Stimulated activated CD4-positive, alpha-beta T cell treated with anti-CD3 and anti-CD28 coated beads, Interleukin-1b, Interleukin-23, amount 100 ng/mL, for 48 hours (primary cell): ENCODE measurements at regions not wholly inside any gene's neighbourhood (a gene's known extent, or its start where the extent isn't known, plus 50 kb on each side); places are given as distances from the start of the nearest gene placed in this dataset.
"Not testable (repeated sequence)": the region's sequence is repeated elsewhere in the genome, so short reads cannot be mapped to it uniquely, and the experiment has no call there.

Source experiments
- DNase-seq: peaks from one replicate; pipeline ENCODE4 v3.0.0-alpha.2; 2020

DNA sequence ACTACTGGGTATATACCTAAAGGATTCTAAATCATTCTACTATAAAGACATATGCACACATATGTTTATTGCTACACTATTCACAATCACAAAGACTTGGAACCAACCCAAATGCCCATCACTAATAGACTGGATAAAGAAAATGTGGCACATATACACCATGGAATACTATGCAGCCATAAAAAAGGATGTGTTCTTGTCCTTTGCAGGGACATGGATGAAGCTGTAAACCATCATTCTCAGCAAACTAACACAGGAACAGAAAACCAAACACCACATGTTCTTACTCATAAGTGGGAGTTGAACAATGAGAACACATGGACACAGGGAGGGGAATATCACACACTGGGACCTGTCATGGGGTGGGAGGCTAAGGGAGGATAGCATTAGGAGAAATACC, 249.0 kb downstream of the SLCO4C1 start:
- DNase-seq = not testable (repeated sequence)

DNA sequence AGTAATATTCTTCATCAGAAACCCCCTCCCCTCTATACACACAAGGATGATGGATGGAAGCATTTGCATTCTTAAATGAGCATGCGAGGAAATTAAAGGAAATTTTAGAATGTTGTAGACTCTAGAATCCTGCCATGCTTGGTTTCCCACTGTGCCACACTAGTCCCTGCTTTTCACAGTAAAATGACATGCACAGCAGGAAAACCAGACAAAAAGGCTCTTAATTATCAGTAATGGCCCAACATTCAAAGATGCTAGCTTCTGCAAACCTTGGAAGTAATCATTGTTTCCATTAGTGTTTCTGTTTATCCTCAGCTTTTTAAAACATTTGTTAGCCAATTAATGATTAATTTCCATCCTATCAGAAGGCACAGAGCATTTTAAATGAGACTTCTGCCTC, 255.8 kb downstream of the SLCO4C1 start:
- no peak for DNase-seq

DNA sequence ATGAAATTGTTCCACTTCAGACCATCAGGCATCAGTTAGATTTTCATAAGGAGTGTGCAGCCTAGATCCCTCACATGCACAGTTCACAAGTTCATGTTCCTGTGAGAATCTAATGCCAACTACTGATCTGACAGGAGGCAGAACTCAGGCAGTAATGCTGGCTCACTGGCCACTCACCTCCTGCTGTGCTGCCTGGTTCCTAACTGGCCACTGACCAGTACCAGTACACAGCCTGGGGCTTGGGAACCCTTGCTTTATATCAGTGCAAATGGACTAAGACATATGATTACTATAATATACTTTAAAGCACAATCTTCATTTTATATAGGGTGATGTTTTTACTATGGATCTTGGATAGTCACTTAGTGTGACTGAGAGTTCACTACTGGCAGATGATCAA, 259.2 kb downstream of the SLCO4C1 start:
- DNase-seq = no peak

DNA sequence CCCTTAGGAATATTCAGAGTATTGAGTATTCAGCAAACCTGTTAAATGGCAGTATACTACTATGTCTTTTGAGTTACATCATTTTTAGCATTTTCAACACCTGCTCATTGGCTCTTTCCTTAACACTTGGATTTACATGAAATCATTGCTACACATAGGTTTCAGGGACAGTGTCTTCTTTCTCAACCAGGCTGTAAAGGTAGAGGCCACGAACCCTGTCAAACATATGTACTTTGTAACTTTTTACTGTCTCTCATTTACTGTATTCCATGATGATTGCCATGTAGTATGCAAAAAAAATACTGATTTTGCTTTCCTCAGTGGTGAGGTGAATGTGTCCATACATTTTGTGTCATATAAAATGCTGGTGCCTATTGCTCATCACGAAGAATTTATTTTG, 264.4 kb downstream of the SLCO4C1 start:
- DNase-seq = no peak

DNA sequence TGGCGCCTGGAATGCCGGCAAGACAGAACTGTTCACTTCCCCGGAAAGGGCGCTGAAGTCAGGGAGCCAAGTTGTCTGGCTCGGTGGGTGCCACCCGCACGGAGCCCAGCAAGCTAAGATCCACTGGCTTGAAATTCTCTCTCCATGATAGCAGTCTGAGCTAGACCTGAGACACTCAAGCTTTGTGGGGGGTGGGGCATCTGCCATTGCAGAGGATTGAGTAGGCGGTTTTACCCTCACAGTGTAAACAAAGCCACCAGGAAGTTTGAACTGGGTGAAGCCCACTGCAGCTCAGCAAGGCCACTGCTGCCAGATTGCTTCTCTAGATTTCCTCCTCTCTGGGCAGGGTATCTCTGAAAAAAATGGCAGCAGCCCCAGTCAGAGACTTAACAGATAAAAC, 277.4 kb downstream of the SLCO4C1 start:
- DNase-seq = no peak

DNA sequence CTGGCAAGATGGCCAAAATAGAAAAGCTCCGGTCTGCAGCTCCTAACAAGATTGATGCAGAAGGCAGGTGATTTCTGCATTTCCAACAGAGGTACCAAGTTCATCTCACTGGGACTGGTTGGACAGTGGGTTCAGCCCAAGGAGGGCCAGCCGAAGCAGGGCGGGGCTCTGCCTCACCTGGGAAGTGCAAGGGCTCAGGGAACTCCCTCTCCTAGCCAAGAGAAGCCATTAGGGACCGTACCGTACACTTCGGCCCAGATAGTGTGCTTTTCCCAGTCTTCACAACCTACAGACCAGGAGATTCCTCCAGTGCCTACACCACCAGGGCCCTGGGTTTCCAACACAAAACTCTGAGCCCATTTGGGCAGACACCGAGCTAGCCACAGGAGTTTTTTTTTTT, 277.8 kb downstream of the SLCO4C1 start:
- no peak for DNase-seq

DNA sequence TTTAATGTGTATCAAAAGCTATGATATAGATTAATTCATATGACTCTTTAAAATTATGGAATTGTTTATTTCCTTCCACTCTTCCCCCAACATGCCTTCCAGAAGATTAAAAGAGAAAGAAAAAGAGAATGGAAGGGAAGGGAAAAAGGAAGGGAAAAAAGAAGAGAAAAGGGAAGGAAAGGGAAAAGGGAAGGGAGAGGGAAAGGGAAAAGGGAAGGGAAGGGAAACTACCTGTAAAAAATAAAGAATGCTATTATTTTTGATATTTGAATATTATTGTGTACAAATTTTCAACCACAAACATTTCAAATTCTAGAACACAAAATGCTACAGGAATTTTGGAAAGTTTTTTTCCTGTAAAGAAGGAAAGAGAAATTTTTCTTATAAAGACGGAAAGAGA, 281.7 kb downstream of the SLCO4C1 start:
- DNase-seq = no peak

DNA sequence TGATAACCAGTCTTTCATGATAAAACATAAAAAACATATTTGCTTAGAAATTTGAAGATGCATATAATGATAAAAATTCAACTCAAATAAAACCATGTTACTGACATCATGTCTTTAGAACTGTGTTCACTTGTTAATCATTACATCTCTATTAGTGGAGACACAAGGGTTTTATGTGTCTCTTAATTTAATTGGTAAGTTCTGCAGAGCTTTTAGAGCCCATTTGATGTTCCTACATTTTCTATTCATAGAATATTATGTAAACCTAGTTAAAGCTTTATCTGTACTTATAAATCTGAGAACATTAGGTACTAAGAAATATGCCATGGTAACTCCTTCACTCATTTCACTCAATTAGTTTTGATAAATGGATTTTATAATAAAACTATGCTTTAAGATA, 285.4 kb downstream of the SLCO4C1 start:
- no peak for DNase-seq

DNA sequence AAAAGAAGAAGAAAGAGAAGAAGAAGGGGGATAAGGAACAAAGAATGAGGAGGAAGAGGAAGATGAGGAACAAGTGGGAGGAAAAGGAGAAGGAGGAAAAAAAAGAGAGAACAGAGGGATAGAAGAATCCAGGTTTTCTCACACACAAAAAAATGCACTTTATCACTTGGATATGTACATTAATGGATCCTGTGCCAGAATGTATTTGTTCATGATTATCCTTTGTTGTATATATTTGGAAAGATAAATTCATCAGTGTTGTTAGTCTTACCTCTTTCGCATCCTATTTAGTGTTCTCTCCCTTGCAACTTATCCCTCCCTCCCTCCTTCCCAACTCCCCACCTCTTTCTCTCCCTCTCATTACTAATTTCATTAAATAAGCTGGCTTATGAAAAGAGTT, 298.8 kb downstream of the SLCO4C1 start:
- DNase-seq = no peak

DNA sequence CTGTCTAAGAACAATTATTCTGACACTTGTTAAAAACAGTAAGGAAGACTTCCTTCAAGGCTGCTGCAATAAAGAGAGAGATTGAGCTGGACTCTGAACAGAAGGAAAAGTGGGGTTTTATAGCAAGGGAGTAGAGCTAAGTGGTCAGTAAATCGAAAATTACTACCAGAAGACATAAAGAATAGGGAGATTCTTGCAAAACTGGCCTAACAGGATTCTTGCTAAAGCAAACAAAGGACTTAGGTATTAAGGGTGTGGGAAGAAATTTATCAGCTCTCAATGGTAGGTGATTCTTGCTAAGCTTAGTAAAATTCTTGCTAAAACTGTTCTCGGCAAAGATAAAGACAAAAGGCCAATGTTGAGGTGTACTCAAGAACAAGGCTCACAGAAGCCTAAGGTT, 300.5 kb downstream of the SLCO4C1 start:
- DNase-seq = no peak

DNA sequence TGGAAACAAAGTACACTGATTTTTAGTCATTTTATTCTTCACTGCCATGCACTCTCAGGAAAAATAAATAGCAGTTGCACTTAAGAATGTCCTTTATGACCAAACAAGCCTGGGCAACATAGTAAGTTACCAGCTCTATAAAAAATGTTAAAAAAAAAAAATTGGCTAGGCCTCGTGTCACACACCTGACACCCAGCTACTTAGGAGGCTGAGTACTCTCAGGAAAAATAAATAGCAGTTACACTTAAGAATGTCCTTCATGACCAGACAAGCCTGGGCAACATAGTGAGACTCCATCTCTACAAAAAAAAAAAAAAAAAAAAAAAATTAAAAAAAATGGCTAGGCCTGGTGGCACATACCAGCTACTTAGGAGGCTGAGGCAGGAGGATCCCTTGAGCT, 304.6 kb downstream of the SLCO4C1 start:
- no peak for DNase-seq

DNA sequence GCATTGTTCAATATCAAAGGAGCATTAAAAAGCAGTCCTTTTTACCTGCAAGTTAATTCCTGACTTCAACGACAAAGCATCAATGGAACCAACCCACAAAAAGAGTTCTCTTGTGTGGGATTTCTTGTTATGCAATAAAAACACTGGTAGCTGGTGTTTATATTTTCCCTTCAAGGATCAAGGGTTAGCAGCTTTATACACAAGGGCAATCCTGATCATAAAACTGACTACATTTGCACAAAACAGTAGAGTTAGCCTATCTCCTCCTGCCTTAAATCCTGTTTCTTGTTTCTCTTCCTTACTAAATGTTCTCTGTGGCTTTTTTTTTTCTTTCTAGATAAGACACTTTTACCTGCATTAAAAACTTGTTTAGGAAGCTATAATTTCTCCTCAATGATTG, 306.4 kb downstream of the SLCO4C1 start:
- no peak for DNase-seq

DNA sequence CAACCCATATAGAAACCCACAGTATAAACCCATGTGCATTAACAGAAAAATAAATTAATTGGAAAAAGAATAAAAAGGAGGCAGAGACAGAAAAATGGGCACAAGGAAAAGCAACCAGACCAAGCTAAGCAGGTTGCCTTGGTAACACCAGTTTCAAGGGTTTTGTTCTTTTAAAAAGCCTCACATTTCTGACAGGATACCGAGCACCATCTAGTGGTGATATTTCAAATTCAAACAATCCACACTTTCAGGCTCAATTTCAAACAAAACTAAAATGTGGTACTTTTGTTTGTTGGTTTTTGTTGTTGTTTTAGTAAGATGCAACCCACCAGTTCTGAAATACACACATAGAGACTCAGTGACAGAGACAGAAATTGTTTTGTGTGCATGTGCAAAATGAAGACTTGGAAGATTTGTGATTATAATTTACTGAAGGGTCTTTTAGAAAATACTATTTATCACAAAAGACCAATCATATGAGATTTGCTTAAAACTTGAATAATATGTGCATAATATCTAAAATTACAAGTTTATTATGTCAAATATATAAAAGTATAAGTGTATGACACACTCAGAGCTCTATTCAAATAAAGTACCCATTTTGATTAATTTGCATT, 318.2 kb downstream of the SLCO4C1 start:
- DNase-seq = no peak

DNA sequence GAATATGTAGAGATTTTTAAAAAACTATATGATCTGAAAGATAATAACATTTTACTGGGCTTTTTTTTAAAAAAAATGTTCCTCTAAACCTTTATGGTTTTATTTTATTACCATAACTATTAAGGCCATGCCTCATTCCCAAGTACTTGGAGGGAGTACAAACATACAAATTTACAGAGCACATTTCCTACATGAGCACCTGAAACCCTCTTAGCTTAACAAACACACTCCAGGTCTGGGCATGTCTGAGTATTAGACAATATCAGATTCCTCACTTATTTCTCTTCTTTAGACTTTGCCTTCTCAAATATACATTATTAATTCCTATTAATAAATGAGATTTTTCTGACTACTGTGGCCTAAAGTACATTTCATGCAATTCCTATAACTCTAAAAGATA, 319.2 kb downstream of the SLCO4C1 start:
- DNase-seq = no peak

DNA sequence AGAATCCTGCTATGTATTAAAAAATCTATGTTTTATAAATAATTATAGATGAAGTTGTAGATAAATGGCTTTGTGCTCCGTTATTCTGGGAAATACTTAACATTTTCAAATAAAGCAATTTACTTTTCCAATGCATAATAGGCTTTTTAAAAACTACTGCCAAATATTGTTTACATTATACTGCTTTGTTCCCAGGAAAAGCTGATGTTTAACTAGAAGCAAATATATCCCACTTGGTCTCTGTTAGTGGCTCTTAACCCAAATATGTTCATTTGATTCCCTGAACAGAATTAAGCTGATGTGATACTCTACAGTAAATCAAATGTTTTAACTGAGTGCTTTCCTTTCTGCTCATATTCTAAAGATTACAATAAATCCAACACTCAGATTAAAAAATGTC, 326.3 kb downstream of the SLCO4C1 start:
- DNase-seq = no peak

DNA sequence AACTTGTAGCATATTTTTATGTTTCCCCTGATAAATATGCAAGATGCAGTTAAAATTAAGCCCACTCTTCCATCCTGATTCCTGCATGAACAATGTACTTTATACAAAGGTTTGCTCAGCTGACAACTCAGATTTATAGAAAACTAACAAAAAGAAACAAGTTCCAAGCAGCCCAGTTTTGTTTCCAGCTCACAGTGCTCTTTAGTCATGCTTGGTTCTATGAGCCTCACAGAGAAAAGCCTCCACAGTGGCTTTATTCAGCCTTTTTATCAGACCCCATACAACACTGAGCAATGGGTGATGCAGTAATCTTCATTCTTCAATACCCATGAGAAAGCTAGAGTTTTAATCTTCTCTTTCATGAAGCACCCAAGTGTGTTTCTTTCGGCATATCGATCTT, 329.6 kb downstream of the SLCO4C1 start:
- no peak for DNase-seq

DNA sequence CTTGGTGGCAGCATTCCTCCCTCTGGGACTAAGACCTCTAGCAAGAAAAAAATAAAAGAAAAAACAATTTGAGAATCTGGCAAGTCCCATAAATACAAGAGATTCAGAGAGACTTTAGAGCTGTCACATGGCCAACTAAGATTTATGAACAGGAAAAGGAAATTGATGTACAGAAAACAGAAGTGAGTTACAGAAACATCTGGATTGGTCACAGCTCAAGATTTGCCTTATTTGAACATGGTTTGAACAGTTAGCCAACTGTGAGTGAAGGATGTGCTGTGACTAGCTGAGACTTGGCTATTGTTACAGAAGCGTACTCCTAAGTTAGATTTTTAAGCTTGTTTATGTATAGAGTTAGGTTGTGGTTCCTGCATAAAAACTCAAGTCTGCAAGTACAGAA, 340.2 kb downstream of the SLCO4C1 start:
- no peak for DNase-seq

DNA sequence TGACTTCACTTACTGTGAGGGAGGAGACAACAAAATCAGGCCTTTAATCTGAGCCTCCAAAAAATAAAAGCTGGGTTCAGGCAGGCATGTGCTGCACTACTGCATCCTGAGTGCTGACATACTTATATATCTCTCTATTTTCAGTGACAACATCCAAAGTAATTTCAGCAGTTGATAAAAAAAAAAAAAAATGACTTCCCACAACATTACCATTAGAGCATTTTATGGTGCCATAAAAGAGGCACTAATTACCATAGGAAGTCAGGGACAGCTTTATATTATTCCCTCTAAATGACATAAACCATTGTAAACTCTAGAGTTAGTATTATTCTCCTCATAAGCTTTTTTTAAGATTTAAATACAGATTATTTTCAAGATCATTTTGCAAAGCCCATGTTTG, 346.1 kb downstream of the SLCO4C1 start:
- no peak for DNase-seq

DNA sequence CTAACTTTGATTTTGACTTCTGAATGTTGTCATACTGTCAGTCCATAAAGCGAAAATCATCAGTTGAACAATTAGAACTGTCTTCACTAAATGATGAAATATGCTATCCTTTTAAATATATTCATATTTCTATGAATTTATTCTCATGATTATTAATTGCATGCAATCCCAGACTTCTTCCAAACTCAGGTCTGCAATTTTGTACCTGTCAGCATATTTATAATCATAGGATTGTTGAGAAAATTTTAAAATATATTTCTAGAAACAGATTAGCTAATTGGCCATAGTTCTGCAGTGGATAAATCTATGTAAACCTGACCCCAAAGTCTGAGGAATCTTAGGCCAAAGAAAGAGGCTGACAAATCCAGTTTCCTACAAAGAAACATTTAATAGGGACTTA, 347.5 kb downstream of the SLCO4C1 start:
- DNase-seq = no peak

DNA sequence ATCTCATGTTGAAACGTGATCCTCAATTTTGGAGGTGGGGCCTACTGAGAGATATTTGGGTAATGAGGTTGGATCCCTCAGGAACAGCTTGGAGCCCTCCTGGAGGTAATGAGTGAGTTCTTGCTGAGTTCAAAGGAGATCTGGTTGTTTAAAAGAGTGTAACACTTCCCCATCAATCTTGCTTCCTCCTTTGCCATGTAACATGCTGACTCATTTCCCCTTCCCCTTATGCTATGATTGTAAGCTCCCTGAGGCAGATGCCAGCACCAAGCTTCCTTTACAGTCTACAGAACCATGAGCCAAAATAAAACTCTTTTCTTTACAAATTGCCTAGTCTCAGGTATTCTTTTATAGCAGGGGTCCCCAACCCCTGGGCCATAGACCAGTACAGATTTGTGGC, 352.3 kb downstream of the SLCO4C1 start:
- no peak for DNase-seq

DNA sequence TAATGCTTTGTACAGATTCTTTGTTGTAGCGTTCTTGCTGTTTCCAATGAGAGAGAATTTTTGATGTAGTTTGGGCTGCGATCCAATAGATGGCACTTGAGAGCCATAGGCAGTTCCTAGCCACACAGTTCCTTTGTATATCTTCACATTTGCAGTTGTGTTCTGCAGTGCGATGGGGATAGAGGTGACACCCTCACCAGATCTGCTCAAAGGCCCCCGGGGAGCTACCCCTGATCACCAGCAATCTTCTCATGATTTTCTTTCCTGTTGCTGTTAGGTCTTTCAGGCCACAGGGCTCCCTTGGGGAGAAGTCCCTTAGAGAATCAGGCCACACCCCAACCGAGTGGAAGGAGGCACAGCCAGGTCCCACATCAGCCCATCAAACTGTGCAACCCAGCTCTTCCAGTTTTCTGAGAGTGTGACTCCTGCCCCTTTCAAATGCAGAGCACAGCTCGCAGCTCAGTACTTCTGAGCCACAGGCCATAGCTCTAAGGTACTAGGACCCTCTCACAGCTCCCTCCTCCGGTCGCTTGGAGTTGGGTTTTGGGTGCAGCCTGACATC, 353.7 kb downstream of the SLCO4C1 start:
- DNase-seq = no peak

DNA sequence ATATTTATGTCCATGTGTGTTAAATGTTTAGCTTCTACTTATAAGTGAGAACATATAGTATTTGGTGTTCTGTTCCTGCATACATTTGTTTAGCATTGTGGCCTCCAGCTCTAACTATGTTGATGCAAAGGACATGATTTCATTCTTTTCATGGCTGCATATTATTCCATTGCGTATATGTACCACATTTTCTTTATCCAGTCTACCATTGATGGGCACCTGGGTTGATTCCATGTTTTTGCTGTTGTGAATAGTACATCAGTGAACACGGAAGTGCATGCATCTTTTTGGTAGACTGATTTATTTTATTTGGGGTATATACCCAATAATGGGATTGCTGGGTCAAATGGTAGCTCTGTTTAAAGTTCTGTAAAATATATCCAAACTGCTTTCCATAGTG, 359.0 kb downstream of the SLCO4C1 start:
- DNase-seq = no peak

DNA sequence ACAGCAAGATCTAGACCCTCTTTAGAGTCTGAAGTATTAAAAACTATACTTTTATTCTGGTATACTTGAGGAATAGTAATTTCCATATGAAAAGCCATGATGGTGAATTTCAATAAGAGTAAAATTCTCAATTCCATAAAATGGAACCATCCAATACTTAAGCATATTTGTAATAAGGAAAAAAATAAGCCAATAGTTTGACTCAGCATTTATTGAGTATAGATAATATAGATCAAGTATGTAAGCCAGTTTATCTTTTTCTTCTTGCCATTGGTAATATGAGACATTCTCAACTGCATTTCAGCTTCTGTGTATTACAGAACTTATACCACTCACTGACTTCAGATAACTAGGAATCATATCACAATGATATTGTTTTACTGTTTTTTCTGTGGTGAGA, 361.0 kb downstream of the SLCO4C1 start:
- no peak for DNase-seq

DNA sequence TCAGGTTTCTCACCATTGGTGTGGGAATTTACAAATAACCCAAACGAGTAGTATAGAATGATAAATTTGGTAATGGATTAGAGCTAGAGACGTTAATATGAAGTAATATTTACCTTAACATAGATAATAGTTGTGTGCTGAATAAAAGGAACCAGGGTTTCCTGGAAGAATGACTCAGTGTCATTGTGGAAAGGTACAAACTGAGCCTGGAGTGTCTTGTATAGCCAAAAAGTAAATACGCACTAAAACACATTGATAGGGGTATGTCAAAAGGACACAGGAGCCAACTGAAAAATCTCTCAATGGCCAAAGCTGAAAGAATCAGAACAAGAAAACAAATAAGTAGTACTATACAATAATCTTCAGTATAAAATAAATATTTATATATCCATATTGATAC, 363.5 kb downstream of the SLCO4C1 start:
- DNase-seq = no peak

DNA sequence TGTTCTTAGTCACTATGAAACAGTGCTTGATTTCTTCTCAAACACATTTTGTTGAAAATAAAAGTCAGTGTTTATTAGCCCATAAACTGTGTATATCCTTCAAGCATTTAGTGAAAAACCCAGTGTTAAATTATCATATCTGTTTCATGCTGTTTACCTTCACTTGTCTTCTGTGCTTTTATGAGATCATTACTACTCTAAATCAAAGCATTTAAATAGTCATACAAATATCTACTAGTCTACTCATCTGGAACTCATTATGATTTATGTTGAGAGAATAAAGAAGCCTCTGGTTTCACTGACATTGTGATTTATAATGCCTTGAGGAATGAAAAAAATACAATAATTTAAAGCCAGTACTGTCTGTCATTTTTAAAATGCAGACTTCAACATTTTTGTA, 366.5 kb downstream of the SLCO4C1 start:
- DNase-seq = no peak

DNA sequence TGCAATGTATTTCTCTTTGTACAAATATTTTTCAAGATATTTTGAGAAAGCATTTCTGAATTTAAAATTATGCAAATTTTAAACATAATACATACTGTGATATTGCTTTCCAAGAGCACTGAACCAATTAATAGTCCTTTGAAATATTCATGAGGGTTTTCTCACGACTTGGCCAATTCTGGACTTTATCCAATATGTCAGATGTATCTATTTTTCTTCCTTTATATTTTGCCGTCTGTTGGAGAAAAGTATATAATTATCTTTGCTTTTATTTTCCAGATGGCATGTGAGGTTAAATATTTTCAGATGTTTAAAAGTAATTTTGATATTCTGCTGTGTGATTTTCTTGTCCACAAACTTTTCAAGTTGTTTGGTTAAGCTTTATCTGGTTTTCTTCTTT, 378.9 kb downstream of the SLCO4C1 start:
- DNase-seq = no peak
